Right lobe of liver (tissue), 6 donors: ENCODE measurements at regions not wholly inside any gene's neighbourhood (a gene's known extent, or its start where the extent isn't known, plus 50 kb on each side); places are given as distances from the start of the nearest gene placed in this dataset.

Experiments used
- ATAC-seq, 4 donors: fragments of 200-7000 bp; cut with Tn5 transposase; one replicate each; pipeline ENCODE4 v1.9.1; 2020; ENCODE audit warnings: mild to moderate bottlenecking in 4 of 4, moderate library complexity in 4 of 4
- DNase-seq, 3 donors: peaks; one replicate each; pipeline ENCODE4 v3.0.0-alpha.2; 2020
- H3K27ac ChIP-seq, 3 donors: fragments of 200-600 bp; one replicate each; pipeline ENCODE4 v1.8.0; 2022
- H3K27me3 ChIP-seq, 2 donors: fragments of 200-600 bp; one replicate each; pipeline ENCODE4 v1.8.0; 2022
- H3K36me3 ChIP-seq, 4 donors: fragments of 200-600 bp; sonication (generic) in 1 of 4; one replicate each; pipeline versions ENCODE4 v1.5.1 to v1.8.0; 2017 to 2022; ENCODE audit warnings: control low read depth in 1 of 4
- H3K4me1 ChIP-seq, 4 donors: fragments of 200-600 bp; sonication (generic) in 1 of 4; one replicate each; pipeline versions ENCODE4 v1.5.1 to v1.8.0; 2017 to 2022; ENCODE audit warnings: control low read depth in 1 of 4
- H3K4me3 ChIP-seq, 3 donors: fragments of 200-600 bp; one replicate each; pipeline ENCODE4 v1.8.0; 2022
- H3K9me3 ChIP-seq, 4 donors: fragments of 200-600 bp; sonication (generic) in 1 of 4; one replicate each; pipeline versions ENCODE4 v1.5.1 to v1.8.0; 2017 to 2022; ENCODE audit warnings: control low read depth in 1 of 4
- CTCF ChIP-seq, 4 donors: fragments of 200-600 bp in 3 of 4; fragments of 450-650 bp in 1 of 4; IDR thresholded peaks; one replicate each; pipeline versions ENCODE4 v1.5.1 to v1.8.0; 2016 to 2022; ENCODE audit warnings: antibody characterized with exemption in 4 of 4, mild to moderate bottlenecking in 2 of 4
- POLR2A ChIP-seq: fragments of 450-650 bp; IDR thresholded peaks from one replicate; pipeline ENCODE4 v1.6.1; 2017; ENCODE audit warnings: antibody characterized with exemption, mild to moderate bottlenecking
- WGBS: methylation state at CpG from one replicate; pipeline ENCODE4 v1.1.6; 2018; ENCODE audit warnings: low coverage, low lambda C conversion rate; ENCODE audit not compliant: insufficient coverage; ENCODE audit errors: missing lambda C conversion rate; 5-methylcytosine and 5-hydroxymethylcytosine counted together
- intact Hi-C, 2 donors: fragments of 100-400 bp; cut with DNase I; formaldehyde crosslinking; loops; one replicate each; pipeline versions ENCODE4 v1.11.2 to v1.14.1; 2022
- donor health status: DM: no; HTN: yes; CAD: no.
- donor health status: DM: no; HTN: no; CAD: no.
- donor health status: DM: no; HTN: no; CAD: no.
- donor health status: DM: no; HTN: yes; CAD: no.
- donor health status: DM: no; HTN: yes; CAD: no.

DNA sequence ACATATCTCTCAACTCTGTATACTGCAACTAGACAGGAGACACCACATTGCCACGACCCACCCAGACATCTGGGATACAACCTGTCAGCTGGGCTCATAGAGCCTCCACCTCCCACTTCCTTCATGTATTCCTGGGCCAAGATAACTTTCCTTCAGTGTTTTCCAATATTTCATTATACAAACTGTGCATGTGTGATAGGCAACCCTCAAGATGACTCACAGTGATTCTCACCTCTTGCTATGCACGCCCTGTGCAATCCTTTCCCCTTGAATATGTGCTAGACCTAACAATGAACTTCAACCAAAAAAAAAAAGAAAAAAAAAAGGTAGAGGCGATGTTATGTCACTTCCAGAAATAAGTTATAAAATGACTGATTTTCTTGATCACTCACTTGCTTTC is 138.0 kb upstream of the ALCAM start:
- no peak overlapping the region for H3K27ac ChIP-seq
- no peaks in the 10 kb centered on the region for H3K9me3 ChIP-seq
- no peak for ATAC-seq
- TF ChIP-seq CTCF (IDR thresholded peaks at IDR 0.05) (no peak), POLR2A (no peak)
- no peak overlapping the region for H3K4me3 ChIP-seq
- no peak for DNase-seq
- no peaks in the 10 kb centered on the region for H3K4me1 ChIP-seq
- H3K27me3 ChIP-seq: no peaks in the 10 kb centered on the region
- no peaks in the 10 kb centered on the region for H3K36me3 ChIP-seq
- 64% methylated on average over 3 of the region's 3 CpGs for WGBS
- intact Hi-C loops: no loop called here

DNA sequence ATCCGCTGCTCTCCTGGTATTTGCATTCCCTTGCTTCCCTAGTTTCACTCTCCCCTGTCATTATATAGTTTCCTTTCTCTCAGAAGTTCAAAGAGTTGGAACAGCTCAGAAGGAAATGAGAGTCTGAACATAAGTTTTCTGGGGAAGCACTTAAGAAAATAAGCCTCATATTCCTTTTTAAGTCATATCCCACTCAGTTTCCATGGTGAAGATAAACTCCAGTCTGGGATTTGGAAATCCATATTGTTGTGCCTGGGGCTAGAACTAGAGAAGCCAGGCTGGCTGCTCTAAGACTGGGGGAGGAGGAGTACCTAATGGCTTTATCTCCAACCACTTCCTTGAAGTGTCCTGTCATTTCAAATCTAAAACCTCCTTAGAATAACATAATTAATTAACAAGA is 134.2 kb upstream of the ALCAM start:
- intact Hi-C loops: no loop called here
- no peak for DNase-seq
- Histone ChIP-seq H3K36me3 (no peaks in the 10 kb centered on the region), H3K4me1 (no peaks in the 10 kb centered on the region), H3K27me3 (no peaks in the 10 kb centered on the region), H3K9me3 (no peaks in the 10 kb centered on the region), H3K4me3 (no peak overlapping the region), H3K27ac (no peak overlapping the region)
- no peak for ATAC-seq
- WGBS: 75% methylated on average over 1 of the region's 1 CpG
- no peak for TF ChIP-seq POLR2A

GRCh38 chr3:105233010-105233409 is 133.7 kb upstream of the ALCAM start:
- Histone ChIP-seq H3K36me3 (no peaks in the 10 kb centered on the region), H3K27ac (no peak overlapping the region), H3K4me1 (no peaks in the 10 kb centered on the region), H3K9me3 (no peaks in the 10 kb centered on the region), H3K27me3 (no peaks in the 10 kb centered on the region), H3K4me3 (no peak overlapping the region)
- DNase-seq (no peak), ATAC-seq (no peak)
- no peak for TF ChIP-seq POLR2A
- TF ChIP-seq CTCF (IDR thresholded peaks at IDR 0.05): no peak
- WGBS: 88% methylated on average over 1 of the region's 1 CpG
- intact Hi-C loops: no loop called here

- Histone ChIP-seq H3K4me3 (no peak overlapping the region), H3K36me3 (no peaks in the 10 kb centered on the region), H3K4me1 (no peaks in the 10 kb centered on the region), H3K9me3 (no peaks in the 10 kb centered on the region), H3K27ac (no peak overlapping the region), H3K27me3 (no peaks in the 10 kb centered on the region)
- ATAC-seq: no peak
- DNase-seq: no peak
- TF ChIP-seq CTCF (IDR thresholded peaks at IDR 0.05): no peak
- no peak for TF ChIP-seq POLR2A
- 67% methylated on average over 2 of the region's 2 CpGs for WGBS
- intact Hi-C loops: no loop called here
These were observed 131.5 kb upstream of the ALCAM start for GRCh38 chr3:105235221-105235620.

DNA sequence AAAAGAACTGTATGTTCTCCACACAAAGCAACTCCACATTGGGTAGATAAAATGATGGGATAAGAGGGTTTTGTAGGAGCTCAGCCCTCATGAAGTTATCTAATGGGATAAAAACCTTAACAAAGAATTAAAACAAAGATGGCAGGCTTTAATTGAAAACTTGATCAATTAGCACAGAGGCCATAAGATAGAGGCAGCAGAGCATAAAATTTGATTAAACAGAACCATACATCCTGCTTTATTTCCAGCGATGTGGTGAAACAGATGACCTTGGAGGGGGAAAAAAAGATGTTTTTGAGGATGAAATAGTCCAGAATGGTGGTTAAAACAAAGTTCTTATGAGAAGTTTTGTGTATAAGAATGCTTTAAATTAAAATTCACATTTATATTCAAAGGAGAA is 130.9 kb upstream of the ALCAM start:
- Histone ChIP-seq H3K36me3 (no peaks in the 10 kb centered on the region), H3K27ac (no peak overlapping the region), H3K27me3 (no peaks in the 10 kb centered on the region), H3K9me3 (no peaks in the 10 kb centered on the region), H3K4me3 (no peak overlapping the region), H3K4me1 (no peaks in the 10 kb centered on the region)
- ATAC-seq: no peak
- intact Hi-C loops: no loop called here
- no peak for DNase-seq
- 93% methylated on average over 1 of the region's 1 CpG for WGBS
- TF ChIP-seq POLR2A (no peak), CTCF (IDR thresholded peaks at IDR 0.05) (no peak)
